GM21825 (cell line): ENCODE measurements at regions not wholly inside any gene's neighbourhood (a gene's known extent, or its start where the extent isn't known, plus 50 kb on each side); places are given as distances from the start of the nearest gene placed in this dataset.

Source experiments
- ATAC-seq: cut with Tn5 transposase; IDR thresholded peaks from one replicate; pipeline ENCODE4 v1.9.1; 2021; ENCODE audit warnings: mild to moderate bottlenecking, moderate library complexity; ENCODE audit not compliant: unreplicated experiment

GRCh38 chr4:136863756-136864155, 668.5 kb downstream of the PCDH18 start:
- ATAC-seq = no peak

- no peak for ATAC-seq
These were observed 669.6 kb downstream of the PCDH18 start for GRCh38 chr4:136862653-136863052.

- no peak for ATAC-seq
These were observed 671.2 kb downstream of the PCDH18 start for GRCh38 chr4:136861091-136861490.

- no peak for ATAC-seq
These were observed 673.4 kb downstream of the PCDH18 start for GRCh38 chr4:136858903-136859302.

GRCh38 chr4:136855886-136856285, 676.4 kb downstream of the PCDH18 start:
- no peak for ATAC-seq

GRCh38 chr4:136850446-136850845, 681.8 kb downstream of the PCDH18 start:
- ATAC-seq = no peak

GRCh38 chr4:136847881-136848621, 684.2 kb downstream of the PCDH18 start:
- ATAC-seq = no peak

GRCh38 chr4:136841526-136841925, 690.8 kb downstream of the PCDH18 start:
- no peak for ATAC-seq

GRCh38 chr4:136838607-136839006, 693.7 kb downstream of the PCDH18 start:
- ATAC-seq = no peak

- ATAC-seq = no peak
These were observed 700.7 kb downstream of the PCDH18 start for GRCh38 chr4:136831553-136831952.

- ATAC-seq = no peak
These were observed 703.0 kb downstream of the PCDH18 start for GRCh38 chr4:136829280-136829679.

GRCh38 chr4:136823020-136823419, 709.3 kb downstream of the PCDH18 start:
- no peak for ATAC-seq

GRCh38 chr4:136818811-136819330, 713.4 kb downstream of the PCDH18 start:
- no peak for ATAC-seq

GRCh38 chr4:136812100-136812880, 720.0 kb downstream of the PCDH18 start:
- no peak for ATAC-seq

- ATAC-seq = no peak
These were observed 720.7 kb downstream of the PCDH18 start for GRCh38 chr4:136811496-136812077.

GRCh38 chr4:136810626-136811025, 721.7 kb downstream of the PCDH18 start:
- ATAC-seq = no peak

- ATAC-seq = no peak
These were observed 725.5 kb downstream of the PCDH18 start for GRCh38 chr4:136806844-136807243.

GRCh38 chr4:136805617-136806016, 726.7 kb downstream of the PCDH18 start:
- no peak for ATAC-seq

- no peak for ATAC-seq
These were observed 728.9 kb downstream of the PCDH18 start for GRCh38 chr4:136803433-136803832.

GRCh38 chr4:136800248-136800647, 732.0 kb downstream of the PCDH18 start:
- ATAC-seq = no peak

- ATAC-seq = no peak
These were observed 735.3 kb downstream of the PCDH18 start for GRCh38 chr4:136796953-136797352.

GRCh38 chr4:136793848-136794247, 738.4 kb downstream of the PCDH18 start:
- no peak for ATAC-seq
